ENCODE measurements at regions not wholly inside any gene's neighbourhood (a gene's known extent, or its start where the extent isn't known, plus 50 kb on each side); places are given as distances from the start of the nearest gene placed in this dataset.

- no peak for ATAC-seq
- TF ChIP-seq, protein P1, sequence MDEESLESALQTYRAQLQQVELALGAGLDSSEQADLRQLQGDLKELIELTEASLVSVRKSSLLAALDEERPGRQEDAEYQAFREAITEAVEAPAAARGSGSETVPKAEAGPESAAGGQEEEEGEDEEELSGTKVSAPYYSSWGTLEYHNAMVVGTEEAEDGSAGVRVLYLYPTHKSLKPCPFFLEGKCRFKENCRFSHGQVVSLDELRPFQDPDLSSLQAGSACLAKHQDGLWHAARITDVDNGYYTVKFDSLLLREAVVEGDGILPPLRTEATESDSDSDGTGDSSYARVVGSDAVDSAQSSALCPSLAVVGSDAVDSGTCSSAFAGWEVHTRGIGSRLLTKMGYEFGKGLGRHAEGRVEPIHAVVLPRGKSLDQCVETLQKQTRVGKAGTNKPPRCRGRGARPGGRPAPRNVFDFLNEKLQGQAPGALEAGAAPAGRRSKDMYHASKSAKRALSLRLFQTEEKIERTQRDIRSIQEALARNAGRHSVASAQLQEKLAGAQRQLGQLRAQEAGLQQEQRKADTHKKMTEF (CRISPR knock-in tag; IDR thresholded peaks at IDR 0.05): no peak
- TF ChIP-seq SP140L (CRISPR knock-in tag; IDR thresholded peaks at IDR 0.05; ENCODE audit: borderline replicate concordance) (no peak), ATF7 (IDR thresholded peaks at IDR 0.05) (no peak), ATF7 (CRISPR knock-in tag; IDR thresholded peaks at IDR 0.05) (no peak), XBP1 (CRISPR knock-in tag; IDR thresholded peaks at IDR 0.05) (no peak), ZNF567 (CRISPR knock-in tag; IDR thresholded peaks at IDR 0.05; ENCODE audit: borderline replicate concordance) (no peak), ZBTB43 (CRISPR knock-in tag; conservative IDR thresholded peaks at IDR 0.05) (no peak), GPN1 (CRISPR knock-in tag; IDR thresholded peaks at IDR 0.05; ENCODE audit: borderline replicate concordance) (no peak), ZMYM2 (CRISPR knock-in tag; IDR thresholded peaks at IDR 0.05) (no peak), ZNF563 (CRISPR knock-in tag; IDR thresholded peaks at IDR 0.05) (no peak), POLR2AphosphoS2 (IDR thresholded peaks at IDR 0.05; ENCODE audit: low read depth, low read length) (no peak), ZNF350 (CRISPR knock-in tag; IDR thresholded peaks at IDR 0.05; ENCODE audit: borderline replicate concordance, low read depth) (no peak), CENPT (CRISPR knock-in tag; IDR thresholded peaks at IDR 0.05; ENCODE audit: low read depth) (no peak)
- TF ChIP-seq, protein P2, sequence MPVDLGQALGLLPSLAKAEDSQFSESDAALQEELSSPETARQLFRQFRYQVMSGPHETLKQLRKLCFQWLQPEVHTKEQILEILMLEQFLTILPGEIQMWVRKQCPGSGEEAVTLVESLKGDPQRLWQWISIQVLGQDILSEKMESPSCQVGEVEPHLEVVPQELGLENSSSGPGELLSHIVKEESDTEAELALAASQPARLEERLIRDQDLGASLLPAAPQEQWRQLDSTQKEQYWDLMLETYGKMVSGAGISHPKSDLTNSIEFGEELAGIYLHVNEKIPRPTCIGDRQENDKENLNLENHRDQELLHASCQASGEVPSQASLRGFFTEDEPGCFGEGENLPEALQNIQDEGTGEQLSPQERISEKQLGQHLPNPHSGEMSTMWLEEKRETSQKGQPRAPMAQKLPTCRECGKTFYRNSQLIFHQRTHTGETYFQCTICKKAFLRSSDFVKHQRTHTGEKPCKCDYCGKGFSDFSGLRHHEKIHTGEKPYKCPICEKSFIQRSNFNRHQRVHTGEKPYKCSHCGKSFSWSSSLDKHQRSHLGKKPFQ (CRISPR knock-in tag; IDR thresholded peaks at IDR 0.05; ENCODE audit: insufficient replicate concordance): no peak
- H3K4me3 ChIP-seq (replicated peaks in 1 of 3; ENCODE audit: insufficient read depth in 1 of 3, low read depth in 2 of 3, low read length in 3 of 3): no peak overlapping the region
- H3K9me3 ChIP-seq (ENCODE audit: low read length): no peaks in the 10 kb centered on the region
- H2AFZ ChIP-seq (ENCODE audit: low read length): no peak overlapping the region
- H3K27ac ChIP-seq (ENCODE audit: extremely low read length, insufficient read depth, low read length): no peak overlapping the region
- in situ Hi-C loops (cut with HindIII; ENCODE audit: extremely low pct_ligation_motif_present, low pct_unique_long_range_greater_than_20kb) (no loop called here), intact Hi-C loops (cut with micrococcal nuclease; ENCODE audit: unreplicated experiment) (no loop called here)
- no peaks in the 10 kb centered on the region for H4K20me1 ChIP-seq (ENCODE audit: insufficient read depth, low read length)
- DNase-seq (ENCODE audit: low spot score): no peak
- H3K4me1 ChIP-seq (ENCODE audit: insufficient read depth, low read length): no peaks in the 10 kb centered on the region
- FAIRE-seq: no peak
- no TSS peak for BruUV-seq (replicated peaks)
- H3K9ac ChIP-seq (ENCODE audit: insufficient read depth, low read depth, low read length): no peak overlapping the region
- H3K79me2 ChIP-seq (ENCODE audit: insufficient read depth, low read length): no peaks in the 10 kb centered on the region
- POLR2A ChIA-PET: no interaction called here
- H3K4me2 ChIP-seq (ENCODE audit: low read depth, low read length): no peak overlapping the region
- WGBS (ENCODE audit: low lambda C conversion rate): 30% methylated on average over 3 of the region's 3 CpGs
- CTCF ChIA-PET (ENCODE audit: low intra/inter-chr PET ratio, low total read pairs): no interaction called here
- no peaks in the 10 kb centered on the region for H3K27me3 ChIP-seq (ENCODE audit: control insufficient read depth in 1 of 2, insufficient read depth in 2 of 2, low read length in 2 of 2)
- no peaks in the 10 kb centered on the region for H3K36me3 ChIP-seq (replicated peaks in 1 of 2; ENCODE audit: control insufficient read depth in 1 of 2, insufficient read depth in 2 of 2, low read length in 2 of 2)
Observed at GRCh38 chr3:177743173-177743890, 546.0 kb upstream of the TBL1XR1 start.
